DOHH2 (cell line): ENCODE measurements at regions not wholly inside any gene's neighbourhood (a gene's known extent, or its start where the extent isn't known, plus 50 kb on each side); places are given as distances from the start of the nearest gene placed in this dataset.

Experiments used
- H3F3A ChIP-seq: fragments of 200-600 bp; sonication (generic), shearing (Covaris generic); 2 replicates; pipeline ENCODE4 v1.6.0; 2016; ENCODE audit warnings: antibody characterized with exemption, mild to moderate bottlenecking; ENCODE audit not compliant: control insufficient read depth, insufficient read depth
- H3K27ac ChIP-seq: fragments of 200-600 bp; sonication (generic); 2 replicates; pipeline ENCODE4 v1.5.1; 2014; ENCODE audit warnings: low read depth, mild to moderate bottlenecking, low read length, moderate library complexity
- H3K27me3 ChIP-seq: fragments of 200-600 bp; sonication (generic); 2 replicates; pipeline ENCODE4 v1.6.1; 2014; ENCODE audit warnings: mild to moderate bottlenecking, low read length, mixed read lengths; ENCODE audit not compliant: control insufficient read depth
- H3K36me3 ChIP-seq: fragments of 200-600 bp; sonication (generic); 2 replicates; pipeline ENCODE4 v1.6.1; 2014; ENCODE audit warnings: mild to moderate bottlenecking, low read length, moderate library complexity, mixed read lengths; ENCODE audit not compliant: control insufficient read depth
- H3K4me1 ChIP-seq: fragments of 200-600 bp; sonication (generic); 2 replicates; pipeline ENCODE4 v1.6.1; 2014; ENCODE audit warnings: mild to moderate bottlenecking, low read length, mixed read lengths; ENCODE audit not compliant: control insufficient read depth
- H3K4me2 ChIP-seq: fragments of 200-600 bp; sonication (generic); 2 replicates; pipeline ENCODE4 v1.6.0; 2014; ENCODE audit warnings: mild to moderate bottlenecking, low read length, moderate library complexity
- H3K4me3 ChIP-seq: fragments of 200-600 bp; sonication (generic); 2 replicates; pipeline ENCODE4 v1.5.1; 2014; ENCODE audit warnings: mild to moderate bottlenecking, low read length, mixed read lengths
- H3K79me2 ChIP-seq: fragments of 200-600 bp; sonication (generic); 2 replicates; pipeline ENCODE4 v1.6.1; 2014; ENCODE audit warnings: mild to moderate bottlenecking, low read length, mixed read lengths; ENCODE audit not compliant: control insufficient read depth
- H3K9me2 ChIP-seq: fragments of 200-600 bp; sonication (generic); replicated peaks from 2 replicates; pipeline ENCODE4 v1.6.1; 2014; ENCODE audit warnings: mild to moderate bottlenecking, low read length, mixed read lengths; ENCODE audit not compliant: control insufficient read depth
- H3K9me3 ChIP-seq: fragments of 200-600 bp; sonication (generic); 2 replicates; pipeline ENCODE4 v1.6.1; 2014; ENCODE audit warnings: antibody characterized with exemption, low read length, mixed read lengths; ENCODE audit not compliant: control insufficient read depth, insufficient read depth
- H4K20me1 ChIP-seq: fragments of 200-600 bp; sonication (generic); 2 replicates; pipeline ENCODE4 v1.6.0; 2014; ENCODE audit warnings: low read depth, mild to moderate bottlenecking, antibody characterized with exemption, low read length, moderate library complexity; ENCODE audit not compliant: control insufficient read depth, insufficient read depth
- CTCF ChIP-seq: fragments of 200-600 bp; sonication (generic); IDR thresholded peaks from one replicate; pipeline ENCODE4 v1.5.1; 2014; ENCODE audit warnings: antibody characterized with exemption, mild to moderate bottlenecking, low read depth, low read length; ENCODE audit not compliant: poor library complexity, severe bottlenecking
- EZH2phosphoT487 ChIP-seq: fragments of 200-600 bp; sonication (generic); IDR thresholded peaks from 2 replicates; pipeline ENCODE4 v1.6.1; 2017; ENCODE audit warnings: borderline replicate concordance, mild to moderate bottlenecking, antibody characterized with exemption, low read length, moderate library complexity, mixed read lengths

DNA sequence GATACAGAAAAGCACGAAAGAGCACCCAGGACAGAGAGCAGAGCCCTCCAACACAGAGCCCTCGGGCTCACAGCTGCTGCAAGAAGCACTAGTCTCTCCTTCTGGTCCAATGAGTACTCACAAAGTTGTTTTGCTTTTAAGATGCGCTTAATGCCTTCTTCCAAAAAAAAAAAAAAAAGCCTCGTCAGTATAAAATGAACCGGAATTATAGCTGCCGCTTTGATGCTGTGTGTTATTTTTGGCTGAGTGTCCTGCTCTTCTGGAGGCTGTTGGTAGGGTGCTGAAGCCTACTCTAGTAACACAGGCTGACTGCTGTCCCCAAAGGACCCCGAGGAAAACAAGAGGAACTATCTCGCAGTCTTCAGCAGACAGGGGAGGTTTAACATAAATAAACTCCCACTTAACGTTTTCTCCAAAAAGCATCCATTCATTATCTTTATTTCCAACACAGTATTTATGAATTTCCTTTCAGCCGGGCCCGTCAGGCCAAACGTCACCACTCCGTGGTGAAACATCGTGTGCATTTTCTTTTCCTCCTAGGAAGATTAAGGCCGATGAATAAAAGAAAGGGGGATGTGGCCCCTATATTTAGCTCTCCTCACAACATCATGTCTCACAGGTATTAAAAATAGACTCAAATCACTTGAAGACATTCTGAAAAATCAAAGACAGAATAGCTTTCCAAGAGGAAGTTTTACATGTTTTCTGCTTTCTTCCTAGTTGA, 213.7 kb upstream of the PPARGC1A start:
- Histone ChIP-seq H3K27ac (no peak overlapping the region), H3K36me3 (no peaks in the 10 kb centered on the region), H3K4me2 (no peak overlapping the region), H3K9me3 (no peaks in the 10 kb centered on the region), H3K9me2 (no peaks in the 10 kb centered on the region), H4K20me1 (no peaks in the 10 kb centered on the region), H3K4me3 (no peak overlapping the region), H3K4me1 (no peaks in the 10 kb centered on the region), H3K79me2 (no peaks in the 10 kb centered on the region), H3F3A (no peaks in the 10 kb centered on the region), H3K27me3 (no peaks in the 10 kb centered on the region)
- TF ChIP-seq CTCF (no peak), EZH2phosphoT487 (no peak)

DNA sequence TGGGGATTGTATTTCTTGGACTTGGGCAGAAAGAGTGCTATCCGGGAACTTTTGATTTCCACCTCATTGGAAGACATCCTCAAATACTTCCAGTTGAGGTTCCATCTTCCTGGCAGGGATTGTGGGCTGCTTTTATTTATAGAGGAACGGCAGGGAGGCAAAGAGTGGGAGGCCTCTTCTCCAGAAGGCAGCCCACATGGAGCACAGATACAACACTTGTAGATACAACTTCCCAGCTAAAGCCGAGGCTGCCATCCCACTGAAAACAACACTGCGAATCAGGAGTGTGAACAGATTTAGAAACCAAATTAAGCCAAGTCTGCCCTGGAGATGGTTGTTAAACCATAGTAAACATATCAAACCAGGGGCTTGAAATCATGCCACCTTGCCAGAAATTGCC, 212.8 kb upstream of the PPARGC1A start:
- H4K20me1 ChIP-seq = no peaks in the 10 kb centered on the region
- no peaks in the 10 kb centered on the region for H3K36me3 ChIP-seq
- no peaks in the 10 kb centered on the region for H3K27me3 ChIP-seq
- H3K4me2 ChIP-seq = no peak overlapping the region
- no peak overlapping the region for H3K27ac ChIP-seq
- no peaks in the 10 kb centered on the region for H3K9me2 ChIP-seq
- no peaks in the 10 kb centered on the region for H3K9me3 ChIP-seq
- no peaks in the 10 kb centered on the region for H3K79me2 ChIP-seq
- no peaks in the 10 kb centered on the region for H3F3A ChIP-seq
- TF ChIP-seq EZH2phosphoT487 = no peak
- TF ChIP-seq CTCF = no peak
- H3K4me1 ChIP-seq = no peaks in the 10 kb centered on the region
- H3K4me3 ChIP-seq = no peak overlapping the region

DNA sequence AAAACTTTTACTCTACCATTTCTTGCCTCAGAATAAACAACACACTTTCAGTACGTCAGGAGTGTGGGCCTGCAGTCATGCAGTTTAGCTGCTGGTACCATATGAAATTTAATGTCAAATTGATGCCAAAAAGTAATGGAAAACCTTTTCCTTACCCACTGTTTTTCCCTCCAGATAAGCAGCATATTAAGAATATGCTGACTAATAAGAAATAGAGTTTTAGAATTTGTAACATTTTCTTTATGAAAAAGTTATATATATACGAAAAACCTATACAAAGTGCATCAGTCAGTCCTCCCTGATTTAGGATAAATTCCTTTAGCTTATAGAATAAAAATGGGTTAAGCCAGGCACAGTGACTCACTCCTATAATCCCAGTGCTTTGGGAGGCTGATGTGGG, 206.8 kb upstream of the PPARGC1A start:
- Histone ChIP-seq H3K9me2 (no peaks in the 10 kb centered on the region), H3K4me3 (no peak overlapping the region), H3K4me2 (no peak overlapping the region), H3K36me3 (no peaks in the 10 kb centered on the region), H3K27ac (no peak overlapping the region), H3K79me2 (no peaks in the 10 kb centered on the region), H4K20me1 (no peaks in the 10 kb centered on the region), H3K27me3 (no peaks in the 10 kb centered on the region), H3K4me1 (no peaks in the 10 kb centered on the region), H3K9me3 (no peaks in the 10 kb centered on the region), H3F3A (no peaks in the 10 kb centered on the region)
- no peak for TF ChIP-seq EZH2phosphoT487
- TF ChIP-seq CTCF = no peak
